Activated CD4-positive, alpha-beta T cell treated with anti-CD3 and anti-CD28 coated beads, Interleukin-2, Interleukin-4, amounts not matched to agents 100 ng/mL and 50 ng/mL, durations not matched to agents 16 hours and 8 hours (primary cell): ENCODE measurements at regions not wholly inside any gene's neighbourhood (a gene's known extent, or its start where the extent isn't known, plus 50 kb on each side); places are given as distances from the start of the nearest gene placed in this dataset.

Experiments used
- DNase-seq: peaks from one replicate; pipeline ENCODE4 v3.0.0-alpha.2; 2020; ENCODE audit warnings: low spot score

GRCh38 chr9:106056328-106056727 is 362.0 kb downstream of the TMEM38B start:
- DNase-seq, result no peak

- DNase-seq, result no peak
Measured at GRCh38 chr9:106058460-106058859, 364.1 kb downstream of the TMEM38B start.

GRCh38 chr9:106059886-106060285 is 365.5 kb downstream of the TMEM38B start:
- no peak for DNase-seq

GRCh38 chr9:106060885-106061284 is 366.5 kb downstream of the TMEM38B start:
- no peak for DNase-seq

- DNase-seq, result no peak
Measured at GRCh38 chr9:106062250-106062649, 367.9 kb downstream of the TMEM38B start.

- DNase-seq, result no peak
Measured at GRCh38 chr9:106065136-106065535, 370.8 kb downstream of the TMEM38B start.

- no peak for DNase-seq
Measured at GRCh38 chr9:106065579-106066214, 371.4 kb downstream of the TMEM38B start.

GRCh38 chr9:106066940-106067524 is 372.7 kb downstream of the TMEM38B start:
- no peak for DNase-seq

GRCh38 chr9:106069241-106069640 is 374.9 kb downstream of the TMEM38B start:
- no peak for DNase-seq

GRCh38 chr9:106072421-106072820 is 378.1 kb downstream of the TMEM38B start:
- DNase-seq, result no peak

- no peak for DNase-seq
Measured at GRCh38 chr9:106074006-106074405, 379.7 kb downstream of the TMEM38B start.

GRCh38 chr9:106075236-106075959 is 381.1 kb downstream of the TMEM38B start:
- no peak for DNase-seq

GRCh38 chr9:106075960-106076327 is 381.6 kb downstream of the TMEM38B start:
- no peak for DNase-seq

GRCh38 chr9:106076711-106077110 is 382.4 kb downstream of the TMEM38B start:
- DNase-seq, result no peak

- no peak for DNase-seq
Measured at GRCh38 chr9:106077731-106078130, 383.4 kb downstream of the TMEM38B start.

GRCh38 chr9:106082621-106083020 is 388.3 kb downstream of the TMEM38B start:
- DNase-seq, result no peak

GRCh38 chr9:106084702-106085101 is 390.4 kb downstream of the TMEM38B start:
- no peak for DNase-seq

GRCh38 chr9:106085479-106085878 is 391.1 kb downstream of the TMEM38B start:
- DNase-seq, result no peak

GRCh38 chr9:106092083-106092482 is 397.7 kb downstream of the TMEM38B start:
- DNase-seq, result no peak

- no peak for DNase-seq
Measured at GRCh38 chr9:106102821-106103220, 408.5 kb downstream of the TMEM38B start.

- no peak for DNase-seq
Measured at GRCh38 chr9:106104887-106105286, 410.5 kb downstream of the TMEM38B start.

- no peak for DNase-seq
Measured at GRCh38 chr9:106106396-106106795, 412.1 kb downstream of the TMEM38B start.

GRCh38 chr9:106107716-106108115 is 413.4 kb downstream of the TMEM38B start:
- no peak for DNase-seq
